GM18951 (cell line): ENCODE measurements at regions not wholly inside any gene's neighbourhood (a gene's known extent, or its start where the extent isn't known, plus 50 kb on each side); places are given as distances from the start of the nearest gene placed in this dataset.

Experiments
- POLR2A ChIP-seq: IDR thresholded peaks from 4 replicates; pipeline ENCODE4 v1.6.1; 2011; ENCODE audit warnings: mild to moderate bottlenecking; ENCODE audit not compliant: insufficient read length, insufficient read depth; ENCODE audit errors: extremely low read depth
- in situ Hi-C: fragments of 300-500 bp; cut with MboI; formaldehyde crosslinking; loops from one replicate; pipeline ENCODE4 v1.12.0; 2022; ENCODE audit warnings: low sequenced_read_pairs, mixed read lengths, inconsistent platforms; ENCODE audit not compliant: unreplicated experiment

DNA sequence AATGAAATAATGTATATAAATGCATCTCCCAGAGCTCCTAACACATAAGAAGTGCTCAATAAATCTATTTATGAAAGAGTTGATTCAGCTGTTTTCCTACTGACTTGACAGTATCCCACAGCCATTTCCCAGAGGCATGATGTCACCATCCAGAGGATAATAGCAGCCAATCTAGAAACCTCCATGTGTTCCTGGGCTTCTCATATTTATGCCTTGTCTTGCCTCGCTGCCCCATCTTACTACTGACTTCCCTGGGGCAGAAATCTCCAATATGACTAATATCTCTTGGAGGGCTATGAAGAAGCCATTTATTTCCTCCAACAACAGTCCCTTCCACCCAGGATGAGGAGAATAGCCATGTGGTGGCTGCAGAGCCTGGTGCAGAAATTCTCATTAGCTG, 115.4 kb upstream of the NAV2 start:
- no peak for TF ChIP-seq POLR2A
- in situ Hi-C loops = no loop called here

DNA sequence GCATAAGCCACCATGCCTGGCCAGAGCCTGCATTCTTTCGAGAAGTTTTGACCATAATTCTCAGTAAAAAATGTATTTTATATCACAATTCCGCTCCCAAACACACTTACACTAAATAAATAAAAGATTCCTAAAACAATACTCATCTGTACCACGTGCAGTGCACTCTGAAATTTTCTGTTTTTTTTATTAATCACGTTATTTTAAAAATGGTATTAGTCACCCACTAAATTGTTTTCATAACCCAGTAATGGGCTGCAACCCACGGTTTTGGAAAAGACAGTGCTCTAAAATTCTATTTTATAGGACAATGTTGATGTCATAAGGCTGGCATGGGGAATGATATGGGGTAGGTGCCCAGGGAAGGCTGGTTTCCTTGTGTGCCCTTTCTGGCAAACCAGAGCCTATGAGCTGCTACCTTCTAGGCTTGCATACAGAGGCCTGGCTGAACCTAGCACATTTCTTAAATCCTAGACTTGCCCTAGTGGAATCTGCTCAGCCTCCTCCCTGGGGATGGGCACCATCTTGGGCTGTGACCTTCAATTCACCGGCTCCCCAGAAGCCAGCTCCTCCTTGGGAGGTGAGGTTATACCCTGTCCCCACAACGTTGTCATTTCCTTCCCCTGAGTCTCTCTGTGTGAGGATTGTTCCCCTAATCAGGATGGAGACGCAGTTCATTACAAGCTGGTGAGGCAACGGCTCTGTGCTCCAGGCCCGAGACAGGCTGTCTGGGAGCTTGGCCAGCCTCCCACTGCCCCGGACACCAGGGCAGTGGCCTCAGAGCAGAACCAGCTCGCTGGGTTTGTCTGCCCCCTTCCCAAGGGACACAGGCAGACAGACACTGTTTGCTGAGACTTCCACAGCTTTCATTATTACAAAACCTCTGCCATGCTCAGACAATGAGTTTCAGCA, 116.5 kb upstream of the NAV2 start:
- in situ Hi-C loops = no loop called here
- no peak for TF ChIP-seq POLR2A

DNA sequence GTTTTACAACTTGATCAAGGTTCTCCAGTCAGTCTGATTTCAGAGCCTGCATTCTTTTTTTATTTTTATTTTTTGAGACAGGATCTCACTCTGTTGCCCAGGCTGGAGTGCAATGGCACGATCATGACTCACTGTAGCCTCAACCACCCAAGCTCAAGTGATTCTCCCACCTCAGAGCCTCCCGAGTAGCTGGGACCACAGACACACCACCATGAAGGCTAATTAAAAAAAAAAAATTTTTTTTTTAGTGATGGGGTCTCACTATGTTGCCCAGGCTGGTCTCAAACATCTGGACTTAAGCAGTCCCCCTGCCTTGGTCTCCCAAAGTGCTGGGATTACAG, 117.2 kb upstream of the NAV2 start:
- in situ Hi-C loops = no loop called here
- no peak for TF ChIP-seq POLR2A

DNA sequence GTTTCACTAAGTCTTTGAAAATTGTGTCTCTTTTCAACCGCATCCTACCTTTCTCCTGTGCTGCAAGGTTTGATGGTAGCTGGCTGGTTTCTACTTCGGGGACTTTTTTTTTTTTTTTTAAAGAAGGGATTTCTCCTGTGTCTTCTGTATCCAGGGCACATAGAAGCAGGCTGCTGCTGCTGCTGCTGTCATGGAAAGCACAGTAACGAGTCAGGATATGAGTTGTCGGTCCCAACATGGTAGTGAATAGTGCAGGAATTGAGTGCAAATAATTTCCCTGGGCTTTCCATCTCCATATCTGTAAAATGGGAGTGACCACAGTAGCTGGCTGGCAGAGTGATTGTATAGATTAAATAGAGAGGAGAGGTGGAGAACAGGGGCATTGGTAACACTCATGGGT, 118.3 kb upstream of the NAV2 start:
- no peak for TF ChIP-seq POLR2A
- in situ Hi-C loops = no loop called here

GRCh38 chr11:19592842-19593241, 119.8 kb upstream of the NAV2 start:
- in situ Hi-C loops = no loop called here
- TF ChIP-seq POLR2A = no peak

- no peak for TF ChIP-seq POLR2A
- in situ Hi-C loops = no loop called here
These were observed 122.9 kb upstream of the NAV2 start for GRCh38 chr11:19589567-19590260.

DNA sequence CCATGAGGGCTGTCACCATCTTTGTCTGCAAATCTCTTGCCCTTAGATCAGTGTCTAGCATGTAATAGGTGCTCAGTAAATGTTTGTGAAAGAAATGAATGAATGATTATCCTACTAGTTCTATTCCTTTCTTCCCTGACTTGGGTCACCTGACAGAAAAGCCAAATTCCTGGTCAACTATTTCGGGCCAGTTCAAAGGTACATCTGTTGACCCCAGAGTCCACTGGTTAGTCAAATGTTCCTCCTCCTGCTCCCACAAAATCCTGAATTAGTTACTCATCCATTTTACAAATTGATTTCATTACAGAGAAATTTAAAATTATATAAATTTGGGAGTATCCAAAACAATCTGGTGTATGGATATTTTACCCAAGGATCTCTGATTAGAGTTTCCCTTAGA, 124.7 kb upstream of the NAV2 start:
- in situ Hi-C loops = no loop called here
- TF ChIP-seq POLR2A = no peak

GRCh38 chr11:19580646-19581045, 132.0 kb upstream of the NAV2 start:
- in situ Hi-C loops = no loop called here
- no peak for TF ChIP-seq POLR2A

DNA sequence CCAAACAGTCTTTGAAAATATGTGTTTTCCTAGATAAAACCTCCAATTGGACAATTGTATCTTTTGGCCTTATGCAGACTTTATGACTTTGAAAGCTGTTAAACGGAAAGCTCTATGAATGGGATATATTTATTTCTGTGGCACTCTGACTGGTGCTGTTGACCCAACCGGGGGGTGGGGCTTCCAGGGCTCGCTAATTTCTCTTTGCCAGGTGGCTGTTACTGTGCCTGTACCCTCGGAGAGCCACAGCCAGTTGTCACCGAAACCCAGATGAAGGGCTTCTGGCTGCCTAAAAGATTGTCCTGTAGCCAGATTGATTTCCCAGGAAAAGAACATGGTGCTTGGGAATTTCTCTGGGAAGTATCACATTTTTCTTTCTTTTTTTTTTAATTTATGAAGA, 132.7 kb upstream of the NAV2 start:
- no peak for TF ChIP-seq POLR2A
- in situ Hi-C loops = no loop called here

GRCh38 chr11:19578871-19579270, 133.8 kb upstream of the NAV2 start:
- TF ChIP-seq POLR2A = no peak
- in situ Hi-C loops = no loop called here

- no peak for TF ChIP-seq POLR2A
- in situ Hi-C loops = no loop called here
These were observed 134.5 kb upstream of the NAV2 start for GRCh38 chr11:19577976-19578619.

GRCh38 chr11:19577391-19577975, 135.2 kb upstream of the NAV2 start:
- in situ Hi-C loops = no loop called here
- no peak for TF ChIP-seq POLR2A

GRCh38 chr11:19576903-19577302, 135.7 kb upstream of the NAV2 start:
- TF ChIP-seq POLR2A = no peak
- in situ Hi-C loops = no loop called here
